ENCODE measurements at regions not wholly inside any gene's neighbourhood (a gene's known extent, or its start where the extent isn't known, plus 50 kb on each side); places are given as distances from the start of the nearest gene placed in this dataset.

DNA sequence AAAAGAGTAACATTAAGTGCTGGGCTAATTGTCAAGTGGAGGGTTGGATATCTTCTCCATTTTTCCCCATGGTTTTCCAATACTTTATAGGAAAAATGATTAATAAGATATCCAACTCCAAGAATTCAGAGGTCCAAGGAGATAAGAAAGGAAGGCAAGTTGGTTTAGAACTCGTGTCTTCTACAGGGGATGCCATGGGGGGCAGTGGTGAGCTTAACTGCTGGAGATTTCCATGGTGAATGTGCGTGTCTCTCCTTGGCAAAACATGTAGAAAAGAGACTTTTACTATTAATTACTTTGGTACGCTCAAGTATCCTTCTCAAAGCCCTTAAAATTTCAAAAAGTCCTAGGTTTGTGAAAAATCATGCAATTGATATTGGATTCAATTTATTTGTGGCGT is 982.9 kb upstream of the RBFOX1 start:
- DNase-seq: no peak

DNA sequence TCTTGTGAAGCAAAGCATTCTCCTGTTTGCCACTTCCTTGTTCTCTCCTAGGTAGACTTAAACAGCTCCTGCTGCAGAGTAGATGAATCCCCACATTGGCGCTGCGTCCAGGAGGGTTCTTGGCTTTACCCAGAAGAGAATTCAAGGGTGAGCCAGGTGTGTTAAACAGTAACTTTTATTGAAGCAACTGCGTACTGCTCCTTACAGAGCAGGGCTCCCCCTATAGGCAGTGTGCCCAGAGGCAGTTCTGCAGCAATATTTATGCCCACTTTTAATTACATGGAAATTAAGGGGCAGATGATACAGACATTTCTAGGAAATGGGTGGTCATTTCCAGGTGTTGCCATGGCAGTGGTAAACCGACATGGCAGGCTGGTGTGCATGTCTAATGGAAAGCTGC is 987.6 kb upstream of the RBFOX1 start:
- no peak for DNase-seq

DNA sequence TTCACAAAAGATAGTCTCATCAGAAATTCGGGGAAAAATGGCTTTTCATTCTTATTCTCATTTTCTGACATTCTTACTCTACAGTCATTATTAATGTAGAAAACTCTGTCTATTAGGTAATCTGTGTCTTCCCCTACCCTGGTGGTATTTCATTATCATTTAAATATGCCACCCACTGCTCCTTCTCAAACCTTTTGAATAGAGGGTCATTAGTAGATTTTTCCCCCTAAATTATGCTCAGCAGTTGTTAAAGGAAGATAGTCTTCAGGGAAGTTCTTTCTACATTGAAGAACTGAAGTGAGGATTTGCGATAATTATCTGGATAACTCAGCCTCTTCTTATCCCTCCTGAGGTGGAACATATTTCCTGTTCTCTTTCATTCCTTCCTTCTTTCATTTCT is 989.5 kb upstream of the RBFOX1 start:
- DNase-seq: no peak

DNA sequence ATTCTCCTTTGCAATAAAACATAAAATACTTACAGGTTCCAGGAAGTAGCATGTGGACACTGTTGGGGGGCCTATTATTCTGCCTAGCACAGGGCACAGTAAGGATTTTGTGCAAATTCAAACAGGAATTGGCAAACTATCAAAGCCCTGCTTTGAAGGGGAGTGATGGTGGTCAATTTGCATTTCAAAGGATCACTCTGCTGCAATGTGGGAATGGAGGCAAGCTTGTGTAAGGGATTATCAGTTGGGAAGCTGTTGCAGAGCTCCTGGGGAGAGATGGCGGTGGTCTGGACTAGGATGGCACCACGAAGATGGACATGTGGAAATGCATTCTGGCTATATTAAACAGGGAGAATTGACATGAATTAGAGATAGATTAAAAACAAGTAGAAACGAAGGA is 990.7 kb upstream of the RBFOX1 start:
- DNase-seq: no peak

DNA sequence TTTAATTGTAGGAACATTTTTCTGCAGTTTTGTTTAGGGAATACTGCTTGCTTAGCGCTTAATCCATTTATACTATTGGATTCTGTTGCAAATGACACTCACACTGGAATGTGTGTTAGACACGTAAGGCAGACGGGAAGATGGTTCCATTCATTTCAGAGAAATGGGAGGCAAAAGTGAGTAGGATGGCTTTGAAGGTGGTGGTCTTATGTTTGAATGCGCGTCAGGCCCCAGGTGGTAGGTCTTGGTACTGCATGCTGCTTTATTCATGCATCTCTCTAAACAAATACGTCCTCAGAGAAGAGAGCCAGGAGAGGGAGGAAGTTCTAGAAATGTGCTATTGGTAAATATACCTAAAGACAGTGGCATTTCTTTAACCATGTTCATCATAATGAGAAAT is 997.6 kb upstream of the RBFOX1 start:
- DNase-seq: peak; percentile 9

DNA sequence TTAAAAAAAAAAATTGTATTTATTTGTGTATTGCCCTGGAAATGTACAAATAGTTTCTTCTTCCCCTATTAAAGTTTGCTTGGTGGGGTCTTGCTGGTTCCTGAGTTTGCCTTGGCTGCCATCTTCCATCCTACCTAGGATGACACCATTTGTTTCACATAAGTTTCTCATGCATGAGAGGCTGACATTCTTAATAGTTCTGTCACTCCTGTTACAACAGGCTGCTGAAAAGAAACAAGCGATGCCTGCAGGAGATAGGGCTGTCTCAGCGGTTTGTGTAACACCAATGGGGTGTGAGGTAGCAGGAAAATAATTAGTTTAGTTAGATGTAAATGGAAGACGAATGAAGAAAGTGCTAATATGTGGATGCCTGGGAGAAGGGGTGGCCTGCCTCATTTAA is 1000.9 kb upstream of the RBFOX1 start:
- DNase-seq: no peak

DNA sequence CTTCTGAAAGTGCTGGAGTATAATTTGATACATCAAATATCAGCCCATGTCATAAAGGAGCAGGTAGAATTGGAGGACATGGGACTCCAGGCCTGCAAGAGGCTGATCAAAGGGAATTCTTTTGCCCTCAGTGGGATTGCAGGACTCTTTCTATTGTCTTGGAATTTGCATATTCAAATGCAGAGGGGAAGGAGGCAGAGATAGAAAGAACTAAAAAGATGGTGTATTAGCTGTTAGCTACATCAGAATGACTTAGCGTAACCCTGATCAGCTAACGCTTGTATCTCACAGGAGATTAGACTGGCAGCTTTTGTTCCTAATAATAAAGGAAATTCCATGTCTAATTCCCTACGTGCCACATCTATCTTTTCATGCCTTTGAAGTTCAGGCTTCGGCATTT is 1014.7 kb upstream of the RBFOX1 start:
- no peak for DNase-seq

DNA sequence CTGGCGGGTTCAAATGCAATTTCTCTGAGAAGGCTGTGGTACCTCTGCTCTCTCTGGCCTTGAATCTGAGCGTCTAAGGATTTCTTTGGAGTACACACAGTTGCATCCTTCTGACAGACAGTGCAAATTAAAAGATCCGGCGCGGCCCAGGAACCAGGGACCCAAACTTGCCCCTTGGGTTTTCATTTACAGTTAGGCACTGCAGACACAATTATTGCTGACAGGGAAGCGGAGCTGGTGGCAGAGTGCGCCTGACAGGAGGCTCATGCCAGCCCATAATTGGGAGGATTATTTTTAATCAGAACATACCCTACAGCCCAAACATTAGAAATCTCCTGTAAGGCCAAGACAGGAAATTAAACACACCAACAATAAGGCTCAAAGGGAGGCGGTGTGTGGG is 1023.4 kb upstream of the RBFOX1 start:
- no peak for DNase-seq

DNA sequence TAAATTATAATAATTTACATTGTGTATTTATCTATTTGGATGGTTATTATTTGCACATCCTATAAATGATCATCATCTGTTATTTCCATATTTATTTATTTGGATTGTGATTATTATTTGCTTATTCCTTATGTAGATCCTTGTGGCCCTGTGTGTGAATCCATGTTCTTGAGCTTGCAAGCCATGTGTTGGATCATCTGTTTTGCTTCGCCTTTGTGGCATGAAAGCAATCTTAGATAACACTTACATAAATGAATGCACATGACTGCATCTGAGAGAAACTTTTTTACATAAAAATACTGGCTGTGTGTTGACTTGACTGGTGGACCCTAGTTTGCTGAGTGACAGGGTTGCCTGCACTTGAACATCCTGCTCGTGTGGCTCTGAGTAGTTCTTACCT is 1024.5 kb upstream of the RBFOX1 start:
- DNase-seq: no peak

DNA sequence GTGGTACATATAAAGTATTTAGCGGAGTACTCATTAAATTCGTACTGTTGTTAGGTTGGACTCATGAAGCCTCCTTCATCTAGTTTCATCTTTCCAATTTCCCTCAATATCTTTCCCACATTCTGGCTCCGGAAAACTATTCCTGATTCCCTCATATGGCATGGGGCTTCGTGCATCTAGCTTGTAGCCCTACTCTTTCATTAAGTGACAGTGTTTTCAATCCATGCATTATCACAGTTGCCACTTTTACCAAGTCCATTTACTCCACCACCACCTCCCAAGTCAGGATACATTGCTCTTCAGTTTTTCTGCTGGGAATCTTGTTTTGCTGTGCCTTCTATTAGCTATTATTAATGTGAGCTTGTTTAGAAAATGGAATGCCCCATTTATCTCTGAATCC is 1032.1 kb upstream of the RBFOX1 start:
- DNase-seq: no peak

DNA sequence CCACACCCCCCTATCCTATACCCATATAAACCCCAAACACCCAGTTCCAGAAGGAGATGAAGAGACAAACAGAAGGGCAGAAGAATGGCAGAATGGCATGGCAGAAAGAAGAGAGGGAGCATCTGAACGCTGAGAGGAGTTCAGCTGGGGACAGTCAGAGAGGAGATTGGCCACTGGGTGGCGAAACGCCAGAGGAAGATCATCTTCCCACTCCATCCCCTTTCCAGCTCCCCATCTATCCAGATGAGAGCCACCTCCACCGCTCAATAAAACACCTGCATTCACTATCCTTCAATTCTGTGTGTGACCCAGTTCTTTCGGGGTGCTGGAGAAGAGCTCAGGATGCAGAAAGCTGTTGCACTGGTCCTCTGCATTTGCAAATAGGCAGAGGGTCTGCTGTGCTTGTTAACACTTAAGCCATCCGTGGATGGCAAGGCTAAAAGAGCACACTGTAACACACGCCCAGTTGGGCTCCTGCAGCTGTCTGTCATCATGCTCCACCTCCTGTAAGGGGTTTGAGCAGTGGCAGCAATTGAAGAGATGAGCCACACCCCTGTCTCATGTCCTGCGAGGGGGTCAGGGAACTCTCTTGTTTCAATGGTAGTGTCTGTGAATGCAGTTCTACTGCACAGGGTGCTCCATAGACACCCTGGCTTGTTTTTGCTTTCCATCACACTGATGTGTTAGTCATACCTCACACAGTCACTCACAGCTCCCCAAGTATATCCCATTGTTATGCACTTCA is 1034.8 kb upstream of the RBFOX1 start:
- no peak for DNase-seq

DNA sequence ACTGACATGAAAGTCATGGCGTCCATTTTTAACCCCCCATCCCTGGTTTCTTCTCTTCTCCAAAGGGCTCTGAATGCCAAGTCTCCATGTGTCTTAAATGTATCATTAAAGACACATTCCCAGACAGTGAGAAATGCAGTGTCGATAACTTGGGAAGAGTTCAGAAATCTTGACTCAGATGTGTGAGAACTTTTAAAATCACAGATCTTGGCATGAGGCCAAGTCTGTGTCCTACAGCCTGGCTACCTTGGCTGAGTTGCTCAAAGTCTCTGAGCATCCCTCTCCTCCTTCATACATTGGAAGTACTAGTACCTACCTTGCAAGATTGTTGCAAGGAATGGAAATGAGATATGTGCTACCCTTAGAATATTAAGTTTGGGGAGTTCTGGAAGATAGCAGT is 1046.5 kb upstream of the RBFOX1 start:
- no peak for DNase-seq

DNA sequence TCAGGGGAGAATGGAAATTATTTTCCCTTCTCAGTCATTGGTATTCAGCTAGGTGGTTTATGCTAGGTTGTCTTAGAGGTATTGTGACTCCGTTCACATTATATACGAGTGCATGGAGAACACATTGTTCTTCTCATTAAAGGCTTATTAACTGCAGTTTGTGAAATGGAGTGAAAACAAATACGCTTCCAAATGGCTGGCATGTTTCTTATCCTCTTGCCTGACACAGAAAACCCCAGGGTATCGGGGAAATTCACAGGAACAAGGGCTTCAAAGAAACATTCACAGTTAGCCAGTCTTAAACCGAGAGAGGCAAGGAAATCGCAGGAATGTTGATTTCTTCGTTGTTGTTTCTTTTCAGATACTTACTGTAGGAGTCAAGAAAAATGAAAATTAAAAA is 1047.9 kb upstream of the RBFOX1 start:
- no peak for DNase-seq

DNA sequence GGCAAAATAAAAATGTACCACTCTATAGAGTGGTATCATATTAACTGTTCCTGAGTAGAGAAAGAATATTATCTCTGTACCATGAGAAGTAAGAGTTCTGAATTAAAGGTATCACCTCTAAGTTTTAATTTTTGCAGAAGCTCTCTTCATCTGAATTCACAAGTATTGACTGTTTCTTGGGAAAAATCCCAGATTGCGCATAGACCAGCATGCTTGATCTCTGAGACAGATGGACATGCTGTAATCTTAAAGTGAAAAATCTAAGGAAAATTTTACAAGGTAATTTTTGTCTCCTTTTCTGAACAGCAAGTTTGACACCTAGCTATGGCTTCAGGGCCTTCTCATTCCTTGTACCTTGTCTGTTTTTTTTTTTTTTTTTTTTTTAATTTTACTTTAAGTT is 1050.7 kb upstream of the RBFOX1 start:
- no peak for DNase-seq

DNA sequence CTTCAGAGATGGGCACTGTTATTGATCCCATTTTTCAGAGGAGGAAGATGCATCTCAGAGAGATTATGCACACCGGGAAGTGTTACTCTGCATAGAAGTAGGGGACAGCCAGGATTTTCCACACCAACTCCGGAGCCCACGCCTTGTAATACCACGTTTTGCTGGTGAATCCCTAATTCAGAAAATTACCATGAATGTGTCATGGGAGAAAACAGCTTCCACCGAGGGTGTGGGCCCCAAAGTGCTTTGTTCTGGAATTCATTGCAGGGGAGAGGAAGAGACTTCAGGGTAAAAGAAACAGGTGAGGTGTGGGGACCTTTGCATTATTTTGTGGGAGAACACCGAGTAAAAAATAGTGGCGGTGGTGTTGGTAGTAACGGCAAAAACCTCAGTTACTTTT is 1051.4 kb upstream of the RBFOX1 start:
- no peak for DNase-seq

DNA sequence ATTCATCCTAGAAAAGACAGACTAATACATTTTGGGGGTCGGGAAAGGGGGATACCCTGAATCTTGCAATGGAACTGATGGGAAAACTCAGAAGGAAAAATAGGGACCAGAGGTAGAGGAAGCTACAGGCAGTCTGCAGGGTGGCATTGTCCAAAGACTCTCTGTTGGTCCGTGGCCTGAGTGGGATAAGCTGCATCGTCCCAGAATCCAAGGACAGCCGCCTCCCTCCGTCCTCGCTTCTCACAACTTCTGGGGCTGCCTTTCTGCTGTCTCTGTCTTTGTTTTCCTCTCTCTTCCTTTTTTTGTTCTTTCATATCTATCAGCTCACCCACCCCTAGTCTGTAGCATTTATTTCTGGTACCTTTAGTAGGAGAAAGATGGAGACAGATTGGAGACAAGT is 1052.6 kb upstream of the RBFOX1 start:
- DNase-seq: no peak

DNA sequence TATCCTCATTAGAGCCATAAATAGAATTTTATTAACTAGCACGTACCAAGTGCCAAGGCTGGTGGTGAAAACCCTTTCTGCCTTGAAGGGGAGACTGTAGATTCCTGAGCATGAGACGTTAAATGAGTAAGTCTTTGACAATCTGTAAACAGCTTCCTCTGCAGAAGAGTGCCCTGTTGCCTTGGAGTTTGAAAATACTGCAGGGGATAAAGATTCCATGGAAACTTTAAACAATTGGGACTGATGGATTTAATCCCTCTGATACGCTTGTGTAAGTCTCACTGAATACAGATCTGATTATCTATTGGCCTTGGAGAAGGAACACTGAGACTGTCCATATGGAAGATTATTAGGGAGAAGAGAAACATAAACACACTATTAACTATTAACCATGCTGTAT is 1053.4 kb upstream of the RBFOX1 start:
- DNase-seq: no peak

DNA sequence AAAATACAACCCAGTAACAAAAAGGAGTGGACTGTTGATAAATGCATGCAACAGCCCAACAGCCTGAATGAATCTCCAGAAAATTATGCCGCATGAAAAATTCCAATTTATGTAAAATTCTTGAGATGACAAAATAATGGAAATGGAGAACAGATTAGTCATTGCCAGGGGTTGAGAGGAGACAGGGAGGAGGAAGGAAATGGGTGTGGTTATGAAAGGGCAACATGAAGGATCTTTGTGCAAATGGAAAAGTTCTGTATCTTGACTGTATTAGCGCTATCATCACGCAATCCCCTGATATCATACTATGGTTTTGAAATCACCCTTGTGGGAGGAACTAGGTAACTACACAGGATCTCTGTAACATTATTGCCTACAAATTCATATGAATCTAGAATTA is 1058.3 kb upstream of the RBFOX1 start:
- no peak for DNase-seq

DNA sequence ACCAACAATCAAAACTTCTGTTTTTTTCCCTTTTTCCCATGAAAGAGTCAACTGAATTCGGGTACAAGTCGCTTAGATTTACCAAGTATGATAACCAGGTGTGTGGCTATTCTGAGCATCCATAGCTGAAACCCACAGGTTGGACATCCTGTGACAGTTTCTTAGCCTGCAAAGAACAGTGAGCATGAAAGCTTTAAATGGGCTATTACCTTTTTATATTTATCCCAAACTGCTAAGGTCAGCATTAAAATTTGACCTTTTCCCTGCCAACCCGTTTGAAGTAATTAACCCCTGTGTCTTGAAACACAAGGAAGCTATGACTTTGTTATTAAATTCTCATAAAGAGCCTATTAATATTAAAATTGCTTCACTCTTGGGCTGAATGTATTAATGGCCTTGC is 1065.0 kb upstream of the RBFOX1 start:
- no peak for DNase-seq

DNA sequence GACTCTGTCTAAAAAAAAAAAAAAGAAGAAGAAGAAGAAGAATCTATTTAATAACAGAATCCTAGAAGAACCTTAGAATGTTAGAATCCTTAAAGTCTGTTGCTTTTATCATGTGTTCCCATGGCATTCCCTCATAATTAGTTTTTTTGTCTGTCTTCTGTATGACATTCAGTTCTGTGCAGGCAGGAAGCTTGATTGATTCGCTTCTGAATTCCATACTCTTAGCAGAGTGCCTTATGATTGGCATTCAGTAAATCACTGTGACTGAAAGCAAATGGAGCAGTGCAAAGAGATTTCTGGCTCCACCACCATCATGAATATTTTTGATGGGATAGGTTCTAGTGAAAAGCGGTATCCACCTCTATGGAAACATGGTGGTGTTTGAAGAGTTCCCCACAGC is 1065.9 kb upstream of the RBFOX1 start:
- DNase-seq: no peak

DNA sequence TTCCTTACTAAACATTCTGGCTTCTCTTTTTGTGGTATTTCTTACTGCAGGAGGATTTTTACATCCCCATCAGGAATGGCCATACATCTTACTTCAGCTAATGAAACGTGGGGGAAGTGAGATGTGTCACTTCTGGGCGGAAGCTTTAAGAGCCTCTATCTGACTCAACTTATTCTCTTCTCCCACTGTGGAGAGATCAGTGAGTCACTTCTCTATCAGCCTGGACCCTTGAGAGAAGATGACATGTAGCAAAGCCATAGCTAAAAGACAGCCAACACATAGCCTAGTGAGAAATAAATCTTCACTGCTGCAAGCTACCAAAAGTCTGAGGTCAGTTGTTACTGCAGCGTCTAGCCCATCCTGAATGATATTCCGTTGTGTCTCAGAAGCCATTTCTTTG is 1066.7 kb upstream of the RBFOX1 start:
- DNase-seq: no peak

DNA sequence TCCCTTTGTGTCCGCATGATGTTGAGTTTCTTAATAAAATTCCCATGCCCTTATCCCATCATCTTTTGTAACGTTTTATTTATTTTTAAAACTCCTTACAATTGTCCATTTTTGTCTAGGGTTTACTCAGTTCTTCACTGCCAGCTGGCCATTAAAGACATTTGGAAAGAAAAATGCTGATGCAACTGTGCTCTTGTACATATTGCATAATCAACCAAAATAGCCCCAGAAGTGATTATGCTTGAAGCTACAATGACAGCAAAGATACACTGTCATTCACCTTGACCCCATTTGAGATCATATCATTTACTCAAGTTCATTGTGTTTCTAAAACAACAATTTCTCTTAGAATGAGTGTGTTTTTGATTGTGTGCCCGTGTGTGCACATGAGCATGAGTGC is 1074.6 kb upstream of the RBFOX1 start:
- DNase-seq: no peak

DNA sequence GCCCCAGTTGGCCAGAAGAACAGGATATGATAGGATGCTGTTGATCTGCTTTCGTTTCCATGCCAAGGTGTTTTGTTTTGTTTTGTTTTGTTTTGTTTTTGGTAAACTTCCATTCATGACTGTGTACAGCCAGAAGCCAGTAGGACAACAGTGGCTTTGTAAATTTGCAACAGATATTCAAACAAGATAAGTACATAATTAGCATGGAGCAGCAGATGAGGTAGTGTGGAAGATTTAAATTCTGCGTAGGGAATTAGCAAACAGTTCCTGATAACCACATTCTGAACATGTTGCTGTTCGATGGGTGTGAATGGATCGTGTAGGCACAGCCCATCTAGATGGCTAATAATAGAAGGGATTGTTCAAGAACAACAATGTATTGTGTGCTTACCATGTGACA is 1080.1 kb upstream of the RBFOX1 start:
- no peak for DNase-seq

DNA sequence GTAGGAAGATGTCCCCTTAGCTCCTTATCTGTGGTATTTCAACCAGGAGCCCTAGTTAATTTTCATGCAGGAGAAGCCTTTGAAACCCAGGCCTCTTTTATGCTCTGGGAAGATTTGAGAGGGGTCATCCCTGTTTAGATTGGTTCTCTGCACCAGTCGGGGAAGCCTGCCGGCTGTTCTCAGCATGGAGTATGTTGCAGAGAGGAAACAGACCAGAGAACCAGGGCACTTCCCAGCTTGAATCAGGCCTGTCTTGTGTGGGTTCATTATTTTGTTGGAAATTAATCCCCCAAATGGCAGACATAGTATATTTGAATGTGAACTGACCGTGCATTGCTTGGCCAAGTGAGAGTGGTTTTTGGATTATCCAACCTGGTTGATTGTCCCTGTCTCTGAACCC is 1082.1 kb upstream of the RBFOX1 start:
- DNase-seq: no peak

DNA sequence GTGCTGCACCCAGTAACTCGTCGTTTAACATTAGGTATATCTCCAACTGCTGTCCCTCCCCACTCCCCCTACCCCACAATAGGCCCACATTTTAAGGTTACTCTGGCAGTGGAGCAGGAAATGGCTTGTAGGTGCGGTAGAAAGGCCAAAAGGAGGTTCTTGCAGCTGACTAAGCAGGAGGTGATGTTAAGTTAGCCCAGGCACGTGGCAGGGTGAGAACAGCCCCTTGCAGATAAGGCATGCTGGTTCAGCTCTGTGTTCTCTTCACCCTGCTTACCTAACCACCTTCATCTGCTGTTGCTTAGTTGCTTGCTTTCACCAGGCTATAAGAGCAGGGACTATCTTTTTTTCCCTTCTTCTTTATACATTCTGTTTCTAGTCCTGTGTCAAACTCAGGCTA is 1082.8 kb upstream of the RBFOX1 start:
- DNase-seq: no peak

DNA sequence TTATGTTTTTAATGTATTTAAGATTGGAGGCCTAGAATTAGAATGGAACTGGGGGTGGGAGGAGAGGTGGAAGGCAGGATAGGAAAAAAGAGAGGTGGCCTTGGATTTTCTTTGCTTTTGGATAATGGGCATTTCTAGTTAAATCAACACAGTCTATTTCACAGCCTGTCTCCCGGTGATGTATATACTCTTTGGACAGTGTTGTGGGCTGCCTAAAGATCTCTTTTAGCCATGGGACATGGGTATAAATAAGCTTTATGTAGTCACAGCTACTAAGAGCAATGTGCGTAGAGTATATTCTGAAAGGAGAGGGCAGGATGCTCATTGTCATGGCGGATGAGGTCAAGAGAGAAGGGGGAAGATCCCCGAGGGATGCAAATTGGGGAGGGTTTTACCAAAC is 1084.4 kb upstream of the RBFOX1 start:
- no peak for DNase-seq
